HEK293 (cell line): ENCODE measurements at regions not wholly inside any gene's neighbourhood (a gene's known extent, or its start where the extent isn't known, plus 50 kb on each side); places are given as distances from the start of the nearest gene placed in this dataset.
"Not testable (repeated sequence)": the region's sequence is repeated elsewhere in the genome, so short reads cannot be mapped to it uniquely, and the experiment has no call there.

Source experiments
- CTCF ChIA-PET: fragments of 350-600 bp; formaldehyde crosslinking; extraction: SDS; loops from one replicate; lab custom pipeline; 2021; ENCODE audit warnings: antibody characterized with exemption; lab: Yijun Ruan, JAX
- POLR2A ChIA-PET: fragments of 300-600 bp; formaldehyde crosslinking; extraction: SDS; loops from one replicate; lab custom pipeline; 2020; ENCODE audit warnings: antibody characterized with exemption, inconsistent platforms; lab: Yijun Ruan, JAX
- H3K27ac ChIP-seq: fragments of 200-500 bp; sonication (Bioruptor generic); 2 replicates; pipeline ENCODE4 v1.5.1; 2014; ENCODE audit warnings: low read depth, low read length, control low read depth, inconsistent platforms; ENCODE audit errors: extremely low read depth
- H3K36me3 ChIP-seq, 2 experiments: fragments of 200-500 bp in 1 of 2; sonication (Bioruptor generic) in 1 of 2; 1 replicate in 1 of 2; 2 replicates in 1 of 2; pipeline ENCODE4 v1.5.1; 2014 to 2017; ENCODE audit warnings: inconsistent platforms in 2 of 2, low read length in 2 of 2; ENCODE audit not compliant: control insufficient read depth in 2 of 2, insufficient read depth in 1 of 2
- H3K4me1 ChIP-seq: fragments of 200-500 bp; sonication (Bioruptor generic); 2 replicates; pipeline ENCODE4 v1.5.1; 2014; ENCODE audit warnings: mild to moderate bottlenecking, low read length, inconsistent platforms; ENCODE audit not compliant: control insufficient read depth, insufficient read depth
- H3K4me3 ChIP-seq: 2 replicates; pipeline ENCODE4 v1.5.1; 2011; ENCODE audit warnings: low read depth, mild to moderate bottlenecking, control low read depth, low read length, moderate library complexity
- H3K9me3 ChIP-seq: fragments of 200-500 bp; sonication (Bioruptor generic); 2 replicates; pipeline ENCODE4 v1.5.1; 2014; ENCODE audit warnings: low read depth, low read length, inconsistent platforms; ENCODE audit not compliant: control insufficient read depth, insufficient read depth
- FEZF1 ChIP-seq: fragments of 450-650 bp; formaldehyde crosslinking; IDR thresholded peaks from 2 replicates; pipeline ENCODE4 v1.5.1; 2016; ENCODE audit warnings: missing biosample characterization, missing genetic modification characterization
- GLI2 ChIP-seq: fragments of 450-650 bp; formaldehyde crosslinking; IDR thresholded peaks from 2 replicates; pipeline ENCODE4; 2017; ENCODE audit warnings: missing biosample characterization, missing genetic modification characterization, low read depth, borderline replicate concordance
- IKZF3 ChIP-seq: fragments of 450-650 bp; IDR thresholded peaks from 2 replicates; pipeline ENCODE4 v1.5.0; 2018; ENCODE audit warnings: missing biosample characterization, mild to moderate bottlenecking, missing genetic modification characterization, moderate library complexity
- ZBTB6 ChIP-seq: fragments of 450-650 bp; formaldehyde crosslinking; IDR thresholded peaks from 2 replicates; pipeline ENCODE4 v1.5.1; 2017; ENCODE audit warnings: missing biosample characterization, missing genetic modification characterization
- ZNF146 ChIP-seq: fragments of 450-650 bp; formaldehyde crosslinking; IDR thresholded peaks from 2 replicates; pipeline ENCODE4 v1.5.1; 2016; ENCODE audit warnings: missing biosample characterization, missing genetic modification characterization
- ZNF169 ChIP-seq: fragments of 450-650 bp; formaldehyde crosslinking; IDR thresholded peaks from 2 replicates; pipeline ENCODE4 v1.5.1; 2016; ENCODE audit warnings: missing biosample characterization, missing genetic modification characterization
- ZNF184 ChIP-seq: fragments of 450-650 bp; IDR thresholded peaks from 2 replicates; pipeline ENCODE4 v1.5.1; 2018; ENCODE audit warnings: missing biosample characterization, mild to moderate bottlenecking, missing genetic modification characterization
- ZNF221 ChIP-seq: fragments of 450-650 bp; formaldehyde crosslinking; IDR thresholded peaks from 2 replicates; pipeline ENCODE4 v1.5.1; 2017; ENCODE audit warnings: missing biosample characterization, missing genetic modification characterization, borderline replicate concordance
- ZNF266 ChIP-seq: fragments of 450-650 bp; formaldehyde crosslinking; IDR thresholded peaks from 2 replicates; pipeline ENCODE4 v1.5.1; 2016; ENCODE audit warnings: missing biosample characterization, missing genetic modification characterization, low read depth
- ZNF510 ChIP-seq: fragments of 450-650 bp; formaldehyde crosslinking; IDR thresholded peaks from 2 replicates; pipeline ENCODE4 v1.5.1; 2018; ENCODE audit warnings: mild to moderate bottlenecking, missing genetic modification characterization, missing biosample characterization; ENCODE audit not compliant: insufficient replicate concordance
- ZNF514 ChIP-seq: fragments of 450-650 bp; formaldehyde crosslinking; IDR thresholded peaks from 2 replicates; pipeline ENCODE4 v1.5.1; 2016; ENCODE audit warnings: missing biosample characterization, missing genetic modification characterization
- ZNF548 ChIP-seq: fragments of 450-650 bp; formaldehyde crosslinking; IDR thresholded peaks from 2 replicates; pipeline ENCODE4 v1.5.1; 2016; ENCODE audit warnings: missing biosample characterization, missing genetic modification characterization
- ZNF585B ChIP-seq: fragments of 450-650 bp; formaldehyde crosslinking; IDR thresholded peaks from 2 replicates; pipeline ENCODE4 v1.5.1; 2016; ENCODE audit warnings: missing biosample characterization, missing genetic modification characterization
- ZNF76 ChIP-seq: fragments of 450-650 bp; formaldehyde crosslinking; IDR thresholded peaks from 2 replicates; pipeline ENCODE4; 2016; ENCODE audit warnings: low read depth, missing biosample characterization, missing genetic modification characterization, borderline replicate concordance
- TF ChIP-seq, protein P1 (sequence below): fragments of 450-650 bp; formaldehyde crosslinking; IDR thresholded peaks from 2 replicates; pipeline ENCODE4 v1.5.1; 2016; ENCODE audit warnings: missing biosample characterization, missing genetic modification characterization
- TF ChIP-seq, protein P2 (sequence below): fragments of 450-650 bp; formaldehyde crosslinking; IDR thresholded peaks from 2 replicates; pipeline ENCODE4 v1.5.1; 2017; ENCODE audit warnings: missing biosample characterization, missing genetic modification characterization

- TF ChIP-seq ZNF510 (tag by site-specific recombination) (peak; percentile 98), ZNF76 (no peak)
- Histone ChIP-seq H3K36me3 (no peaks in the 10 kb centered on the region), H3K9me3 (no peaks in the 10 kb centered on the region), H3K4me3 (no peak overlapping the region), H3K4me1 (no peaks in the 10 kb centered on the region), H3K27ac (no peak overlapping the region)
- CTCF ChIA-PET: interaction anchor here (1.5 kb wide), 1 partner anchor 53 kb away, joined by 3 read pairs; no protein-coding TSS in a partner anchor
- POLR2A ChIA-PET: no interaction called here
Observed at GRCh38 chr15:34655326-34655725, 71.9 kb upstream of the GOLGA8B start.

DNA sequence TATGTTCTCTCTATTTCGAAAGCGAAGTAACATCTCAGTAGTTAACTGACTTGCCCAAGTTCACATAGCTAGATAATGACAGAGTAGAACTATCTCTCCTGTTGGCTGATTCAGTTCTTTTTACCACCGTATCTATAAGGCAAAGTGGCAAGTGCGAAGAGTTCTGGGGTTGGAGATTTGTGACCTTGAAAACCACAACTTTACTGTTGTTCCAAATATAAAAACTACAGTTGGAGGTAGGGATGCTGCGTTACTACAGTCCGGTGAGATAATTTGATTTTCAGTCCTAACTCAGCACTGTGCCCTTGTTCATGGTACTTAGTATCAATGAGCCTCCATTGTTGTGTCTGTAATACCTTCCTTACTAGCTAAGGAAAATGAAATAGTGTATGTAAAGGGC is 71.2 kb upstream of the GOLGA8B start:
- no peak overlapping the region for H3K4me3 ChIP-seq
- no peaks in the 10 kb centered on the region for H3K4me1 ChIP-seq
- no peak overlapping the region for H3K27ac ChIP-seq
- ChIA-PET POLR2A (no interaction called here), CTCF (no interaction called here)
- TF ChIP-seq ZNF184 (tag by site-specific recombination) (no peak), IKZF3 (no peak), ZNF221 (tag by site-specific recombination) (no peak), ZNF169 (no peak)
- TF ChIP-seq, protein P1, sequence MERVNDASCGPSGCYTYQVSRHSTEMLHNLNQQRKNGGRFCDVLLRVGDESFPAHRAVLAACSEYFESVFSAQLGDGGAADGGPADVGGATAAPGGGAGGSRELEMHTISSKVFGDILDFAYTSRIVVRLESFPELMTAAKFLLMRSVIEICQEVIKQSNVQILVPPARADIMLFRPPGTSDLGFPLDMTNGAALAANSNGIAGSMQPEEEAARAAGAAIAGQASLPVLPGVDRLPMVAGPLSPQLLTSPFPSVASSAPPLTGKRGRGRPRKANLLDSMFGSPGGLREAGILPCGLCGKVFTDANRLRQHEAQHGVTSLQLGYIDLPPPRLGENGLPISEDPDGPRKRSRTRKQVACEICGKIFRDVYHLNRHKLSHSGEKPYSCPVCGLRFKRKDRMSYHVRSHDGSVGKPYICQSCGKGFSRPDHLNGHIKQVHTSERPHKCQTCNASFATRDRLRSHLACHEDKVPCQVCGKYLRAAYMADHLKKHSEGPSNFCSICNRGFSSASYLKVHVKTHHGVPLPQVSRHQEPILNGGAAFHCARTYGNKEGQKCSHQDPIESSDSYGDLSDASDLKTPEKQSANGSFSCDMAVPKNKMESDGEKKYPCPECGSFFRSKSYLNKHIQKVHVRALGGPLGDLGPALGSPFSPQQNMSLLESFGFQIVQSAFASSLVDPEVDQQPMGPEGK (tag by site-specific recombination): no peak
- H3K36me3 ChIP-seq: no peaks in the 10 kb centered on the region
- H3K9me3 ChIP-seq: no peaks in the 10 kb centered on the region

DNA sequence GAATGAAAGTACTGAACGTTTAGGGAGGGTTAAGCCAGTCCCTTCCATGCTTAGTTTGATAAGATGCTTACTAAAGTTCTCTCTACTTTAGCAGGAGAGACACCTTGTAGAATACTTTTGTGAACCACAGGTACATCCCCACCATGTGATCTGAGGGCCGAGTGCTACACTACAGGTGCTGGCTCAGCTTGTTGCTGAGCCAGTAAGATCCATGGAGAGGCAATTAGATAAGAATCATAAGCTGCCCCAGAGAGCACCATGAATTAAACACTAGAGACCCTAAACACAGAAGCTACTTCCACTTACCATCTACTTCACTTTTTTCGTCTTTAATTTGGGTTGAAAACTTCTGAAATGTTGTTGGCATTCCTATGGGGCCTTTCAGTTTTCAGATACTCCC is 70.5 kb upstream of the GOLGA8B start:
- TF ChIP-seq GLI2 (tag by site-specific recombination) (no peak), FEZF1 (tag by site-specific recombination) (no peak)
- no peak overlapping the region for H3K4me3 ChIP-seq
- no peak overlapping the region for H3K27ac ChIP-seq
- CTCF ChIA-PET: no interaction called here
- no peaks in the 10 kb centered on the region for H3K36me3 ChIP-seq
- H3K4me1 ChIP-seq: no peaks in the 10 kb centered on the region
- H3K9me3 ChIP-seq: no peaks in the 10 kb centered on the region
- POLR2A ChIA-PET: no interaction called here

DNA sequence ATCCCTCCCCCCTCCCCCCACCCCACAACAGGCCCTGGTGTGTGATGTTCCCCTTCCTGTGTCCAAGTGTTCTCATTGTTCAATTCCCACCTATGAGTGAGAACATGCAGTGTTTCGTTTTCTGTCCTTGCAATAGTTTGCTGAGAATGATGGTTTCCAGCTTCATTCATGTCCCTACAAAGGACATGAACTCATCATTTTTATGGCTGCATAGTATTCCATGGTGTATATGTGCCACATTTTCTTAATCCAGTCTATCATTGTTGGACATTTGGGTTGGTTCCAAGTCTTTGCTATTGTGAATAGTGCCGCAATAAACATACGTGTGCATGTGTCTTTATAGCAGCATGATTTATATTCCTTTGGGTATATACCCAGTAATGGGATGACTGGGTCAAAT is 69.9 kb upstream of the GOLGA8B start:
- 0 out of 2 replicates have a peak, but pooled peaks have one; percentile 19 for TF ChIP-seq ZNF146
- H3K36me3 ChIP-seq, POLR2A ChIA-PET: not testable (repeated sequence)

DNA sequence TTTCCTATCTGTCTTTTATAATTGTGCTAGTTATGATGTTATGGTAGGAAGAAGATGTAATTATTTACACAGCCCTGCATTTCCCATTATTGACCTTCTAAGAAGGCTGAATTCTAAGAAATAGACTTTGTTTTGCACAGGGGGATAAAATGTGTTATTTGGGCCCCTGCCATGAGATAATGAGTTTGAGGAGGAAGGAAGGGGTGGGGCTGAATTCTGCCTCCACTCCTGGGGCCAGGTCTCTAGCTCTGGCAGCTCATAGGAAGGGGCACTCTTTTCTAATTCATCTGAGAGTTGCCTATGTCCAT is 69.2 kb upstream of the GOLGA8B start:
- H3K4me3 ChIP-seq: no peak overlapping the region
- ChIA-PET POLR2A (no interaction called here), CTCF (no interaction called here)
- no peaks in the 10 kb centered on the region for H3K9me3 ChIP-seq
- no peaks in the 10 kb centered on the region for H3K4me1 ChIP-seq
- no peak overlapping the region for H3K27ac ChIP-seq
- no peaks in the 10 kb centered on the region for H3K36me3 ChIP-seq
- TF ChIP-seq ZBTB6 (tag by site-specific recombination) (no peak), ZNF548 (tag by site-specific recombination) (no peak), ZNF266 (no peak), ZNF585B (tag by site-specific recombination) (peak; percentile 25), ZNF514 (no peak)
- TF ChIP-seq, protein P2, sequence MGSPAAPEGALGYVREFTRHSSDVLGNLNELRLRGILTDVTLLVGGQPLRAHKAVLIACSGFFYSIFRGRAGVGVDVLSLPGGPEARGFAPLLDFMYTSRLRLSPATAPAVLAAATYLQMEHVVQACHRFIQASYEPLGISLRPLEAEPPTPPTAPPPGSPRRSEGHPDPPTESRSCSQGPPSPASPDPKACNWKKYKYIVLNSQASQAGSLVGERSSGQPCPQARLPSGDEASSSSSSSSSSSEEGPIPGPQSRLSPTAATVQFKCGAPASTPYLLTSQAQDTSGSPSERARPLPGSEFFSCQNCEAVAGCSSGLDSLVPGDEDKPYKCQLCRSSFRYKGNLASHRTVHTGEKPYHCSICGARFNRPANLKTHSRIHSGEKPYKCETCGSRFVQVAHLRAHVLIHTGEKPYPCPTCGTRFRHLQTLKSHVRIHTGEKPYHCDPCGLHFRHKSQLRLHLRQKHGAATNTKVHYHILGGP (tag by site-specific recombination): peak; percentile 61

More for the DNA sequence above, 69.9 kb upstream of the GOLGA8B start:
- H3K27ac ChIP-seq, H3K9me3 ChIP-seq, H3K4me1 ChIP-seq, H3K4me3 ChIP-seq, CTCF ChIA-PET: not testable (repeated sequence)
